Head of caudate nucleus (tissue), 42 donors: ENCODE measurements at regions not wholly inside any gene's neighbourhood (a gene's known extent, or its start where the extent isn't known, plus 50 kb on each side); places are given as distances from the start of the nearest gene placed in this dataset.
"Not testable (repeated sequence)": the region's sequence is repeated elsewhere in the genome, so short reads cannot be mapped to it uniquely, and the experiment has no call there.

Source experiments
- DNase-seq, 42 donors: peaks; one replicate each; pipeline versions ENCODE4 v3.0.0 to v3.0.0-alpha.2; 2020 to 2021; ENCODE audit warnings: mixed read lengths in 7 of 42
- intact Hi-C: fragments of 100-400 bp; cut with DNase I; formaldehyde crosslinking; loops from one replicate; pipeline ENCODE4 v1.15.0; 2022

DNA sequence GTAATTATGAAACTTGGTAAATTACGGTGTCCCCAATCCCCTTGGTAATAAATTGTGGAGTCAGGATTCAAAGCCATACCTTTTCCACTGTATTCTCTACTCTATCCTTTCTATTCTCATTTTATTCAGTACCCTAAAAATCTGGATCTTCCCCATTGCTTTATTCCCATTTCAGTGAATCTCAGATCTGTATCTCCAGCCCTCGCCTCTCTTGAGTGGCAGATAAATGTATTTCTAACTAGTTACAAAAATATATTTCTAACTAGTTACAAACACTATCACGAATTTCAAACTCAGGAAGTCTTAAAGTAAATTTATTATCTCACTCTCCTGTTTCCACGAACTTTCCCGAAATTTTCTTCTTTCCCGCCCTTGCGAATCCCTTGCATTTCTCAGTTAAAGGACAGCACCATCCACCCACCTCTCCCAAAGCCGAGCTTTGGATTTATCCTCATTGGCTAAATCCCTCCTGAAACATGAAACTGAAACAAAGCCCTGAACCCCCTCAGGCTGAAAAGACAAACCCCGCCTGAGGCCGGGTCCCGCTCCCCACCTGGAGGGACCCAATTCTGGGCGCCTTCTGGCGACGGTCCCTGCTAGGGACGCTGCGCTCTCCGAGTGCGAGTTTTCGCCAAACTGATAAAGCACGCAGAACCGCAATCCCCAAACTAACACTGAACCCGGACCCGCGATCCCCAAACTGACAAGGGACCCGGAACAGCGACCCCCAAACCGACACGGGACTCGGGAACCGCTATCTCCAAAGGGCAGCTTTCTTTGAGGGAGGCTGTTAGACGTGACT is 164.3 kb upstream of the PABPC3 start:
- DNase-seq = no peak
- intact Hi-C loops = no loop called here

DNA sequence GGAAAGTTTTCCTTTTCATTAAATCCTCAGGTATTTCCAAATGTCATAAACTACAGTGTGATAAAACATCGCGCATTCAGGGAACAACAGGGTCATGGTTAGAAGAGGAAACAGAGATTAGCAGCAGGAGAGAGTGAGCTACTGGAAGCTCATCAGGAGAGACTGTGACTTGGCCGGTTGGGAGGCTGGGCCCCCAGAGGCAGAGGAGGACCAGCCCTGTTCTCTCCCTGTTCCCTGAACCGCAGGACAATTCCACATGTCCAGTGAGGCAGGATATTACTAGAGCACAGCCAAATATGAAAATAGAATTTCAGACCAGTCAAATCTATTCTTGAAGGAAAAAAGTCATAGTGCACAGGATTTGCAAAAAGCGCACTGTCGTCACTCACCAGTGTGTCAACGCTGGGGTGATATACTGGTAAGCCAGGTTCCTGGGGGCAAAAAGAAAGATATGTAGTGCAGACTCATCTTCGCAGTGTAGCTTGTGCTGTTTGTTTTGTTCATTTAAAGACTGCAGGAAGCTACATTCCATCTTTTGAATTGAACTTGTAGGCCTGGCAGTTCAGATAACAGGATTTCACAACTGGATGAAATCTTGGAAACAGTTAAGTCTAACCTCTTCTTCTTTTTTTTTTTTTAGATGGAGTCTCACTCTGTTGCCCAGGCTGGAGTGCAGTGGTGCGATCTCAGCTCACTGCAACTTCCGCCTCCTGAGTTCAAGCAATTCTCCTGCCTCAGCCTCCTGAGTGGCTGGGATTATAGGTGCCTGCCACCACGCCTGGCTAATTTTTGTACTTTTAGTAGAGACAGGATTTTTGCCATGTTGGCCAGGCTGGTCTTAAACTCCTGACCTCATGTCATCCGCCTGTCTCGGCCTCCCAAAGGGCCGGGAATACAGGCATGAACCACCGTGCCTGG is 162.6 kb upstream of the PABPC3 start:
- DNase-seq, intact Hi-C loops: not testable (repeated sequence)

DNA sequence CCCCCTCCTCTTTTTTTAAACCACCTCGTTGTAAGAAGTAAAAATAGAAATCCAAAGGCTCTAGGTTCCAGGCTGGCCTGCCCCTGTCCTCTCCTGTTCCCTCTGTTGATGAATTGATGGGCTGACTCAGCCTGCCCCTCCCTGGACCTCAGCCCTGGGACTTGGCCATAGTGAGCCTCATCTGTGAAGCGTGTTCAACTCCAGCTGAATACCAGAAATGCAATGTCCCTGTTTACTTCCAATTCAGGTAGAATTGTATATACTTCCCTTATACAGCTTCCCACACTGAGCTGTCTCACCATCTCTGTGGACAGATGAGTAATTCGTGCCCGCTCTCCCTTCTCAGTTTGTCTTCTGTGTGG is 161.9 kb upstream of the PABPC3 start:
- DNase-seq, intact Hi-C loops: not testable (repeated sequence)

DNA sequence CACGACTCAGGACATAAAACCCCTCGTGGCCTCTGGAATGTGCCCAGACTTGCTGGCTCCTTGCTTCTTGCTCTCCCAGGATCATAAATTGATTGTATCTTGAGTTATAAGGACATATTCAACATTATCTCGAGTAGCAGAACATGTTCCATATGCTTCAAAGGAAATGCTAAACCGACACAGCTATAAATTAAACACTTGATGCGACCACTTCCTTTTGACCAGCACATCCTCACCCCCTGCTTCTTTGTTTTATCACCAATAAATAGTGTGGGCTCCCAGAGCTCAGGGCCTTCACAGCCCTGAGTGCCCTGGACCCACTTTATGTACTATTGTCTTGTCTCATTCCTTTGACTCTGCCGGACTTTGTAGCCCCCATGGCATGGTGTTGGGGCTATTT is 157.0 kb upstream of the PABPC3 start:
- intact Hi-C loops = no loop called here
- no peak for DNase-seq

DNA sequence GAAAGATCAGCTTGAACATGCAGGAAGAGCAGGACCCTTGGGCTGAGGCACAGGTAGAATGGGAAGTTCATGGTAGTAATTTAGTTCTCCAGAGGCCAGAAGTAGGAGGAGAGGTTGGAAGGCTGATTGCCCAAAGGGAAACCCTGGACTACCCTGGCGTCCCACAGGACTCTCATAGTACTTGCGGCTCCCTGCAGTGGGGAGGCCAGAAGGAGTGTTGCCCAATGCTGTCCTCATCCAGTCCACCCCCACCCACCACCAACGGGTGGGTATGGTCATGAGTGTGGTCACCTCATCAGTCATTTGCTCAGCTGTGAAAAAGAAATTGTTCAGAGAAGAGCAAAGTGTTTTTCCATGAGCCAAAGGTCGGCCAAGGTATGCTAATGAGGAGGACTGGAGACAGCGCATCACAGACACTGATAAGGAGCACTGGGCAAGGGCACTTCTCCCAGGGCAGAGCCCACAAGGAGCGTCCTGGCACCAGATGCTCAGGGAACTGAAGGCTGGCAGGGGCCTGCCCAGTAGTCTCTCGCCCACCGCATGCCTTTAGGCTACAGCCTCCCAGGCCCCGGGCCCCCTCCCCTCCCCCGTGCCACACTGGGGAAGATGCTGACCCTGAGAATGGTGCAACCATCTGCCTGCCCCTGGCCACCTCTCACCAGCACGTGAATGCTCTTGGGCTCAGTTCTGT is 154.8 kb upstream of the PABPC3 start:
- intact Hi-C loops, DNase-seq: not testable (repeated sequence)

DNA sequence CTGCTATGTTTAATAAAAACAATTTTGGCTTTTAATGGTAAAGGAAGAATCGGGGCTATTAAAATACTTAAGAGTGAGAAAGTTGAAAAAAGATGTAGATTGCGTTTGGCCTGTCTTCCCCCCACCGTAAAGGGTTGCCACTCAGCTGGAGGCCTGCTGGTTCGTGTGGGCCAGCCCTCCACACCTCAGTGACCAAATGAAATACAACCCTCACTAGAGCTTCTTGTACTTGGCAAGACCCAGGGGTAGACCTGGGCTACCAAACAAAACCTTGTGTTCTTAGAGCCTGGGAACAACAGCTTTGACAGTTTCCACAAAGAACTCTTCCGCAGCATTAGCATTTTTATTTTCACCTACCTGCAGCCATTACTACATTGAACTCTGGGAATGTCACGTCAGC is 152.8 kb upstream of the PABPC3 start:
- DNase-seq = no peak
- intact Hi-C loops = no loop called here

DNA sequence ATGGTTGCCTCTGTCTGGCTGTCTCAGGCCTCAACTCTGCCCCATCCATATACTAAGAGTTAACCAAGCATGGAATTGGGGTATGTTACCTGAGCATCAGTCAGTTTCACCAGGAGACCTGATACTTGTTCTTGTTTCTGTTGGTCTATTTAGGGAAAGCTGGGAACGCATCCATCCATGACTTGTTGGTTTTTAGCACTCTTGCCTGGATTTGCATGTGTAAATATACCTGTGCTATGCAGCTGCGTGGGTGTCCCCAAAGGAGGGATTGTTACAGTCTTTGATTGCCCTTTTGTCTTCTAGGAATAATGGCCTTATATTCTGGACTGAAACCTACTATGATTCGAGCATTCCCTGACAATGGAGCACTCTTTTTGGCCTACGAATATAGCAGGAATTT is 151.9 kb upstream of the PABPC3 start:
- intact Hi-C loops, DNase-seq: not testable (repeated sequence)

DNA sequence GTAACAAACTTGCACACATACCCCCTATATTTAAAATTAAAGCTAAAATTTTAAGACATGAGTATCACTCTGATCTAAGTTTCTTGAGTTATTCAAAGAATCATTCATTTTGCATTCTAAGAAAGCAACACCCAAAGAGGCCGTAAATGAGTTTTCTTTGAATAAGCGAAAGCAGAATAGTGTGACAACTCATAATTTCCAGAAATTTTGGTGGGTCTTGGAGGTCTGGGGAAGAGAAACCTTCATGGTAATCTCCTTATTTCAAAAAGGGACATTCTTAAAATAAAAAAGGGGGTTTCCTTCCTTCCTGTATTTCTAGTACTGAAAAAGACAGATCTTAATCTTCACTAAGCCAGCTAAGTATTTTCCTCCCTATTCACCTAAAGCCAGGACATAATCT is 147.0 kb upstream of the PABPC3 start:
- intact Hi-C loops, DNase-seq: not testable (repeated sequence)

DNA sequence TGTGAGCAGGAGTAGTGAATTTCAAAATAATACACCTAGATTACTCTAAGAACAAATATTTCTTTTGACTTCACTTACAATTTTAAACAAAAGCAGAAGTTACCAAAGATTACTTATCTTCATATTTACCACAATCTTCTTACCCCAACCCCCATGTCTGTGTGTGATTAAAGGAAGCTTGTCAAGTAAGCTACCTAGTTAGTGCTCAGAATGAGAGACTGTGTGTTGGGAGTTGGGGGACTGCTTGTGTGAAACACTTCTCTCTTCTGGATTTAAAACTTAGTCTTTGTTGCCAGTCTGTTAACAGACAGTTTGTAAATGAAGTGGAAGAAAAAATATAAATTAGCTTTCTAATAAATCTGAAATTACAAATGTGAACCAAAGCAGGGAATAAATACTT is 145.3 kb upstream of the PABPC3 start:
- intact Hi-C loops, DNase-seq: not testable (repeated sequence)

DNA sequence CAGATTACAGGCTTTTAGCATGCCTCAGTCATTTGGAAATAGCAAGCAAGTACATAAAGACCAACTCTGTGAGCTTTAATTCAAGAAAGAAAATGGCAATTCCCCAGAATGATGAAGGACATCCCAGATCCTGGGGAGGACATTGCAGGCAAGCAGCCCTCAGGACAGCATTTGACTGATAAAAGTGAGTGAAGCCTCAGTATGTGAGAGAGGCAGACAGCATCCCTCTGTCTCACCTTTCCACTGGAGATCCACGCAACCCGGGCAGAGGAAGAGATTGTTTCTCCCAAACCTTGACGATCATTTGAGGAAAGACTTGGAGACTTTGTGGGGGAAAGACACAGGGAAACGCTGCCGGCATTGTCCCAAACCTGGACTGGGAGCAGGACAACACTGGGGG is 128.0 kb upstream of the PABPC3 start:
- intact Hi-C loops = not testable (repeated sequence)
- DNase-seq = peak in 5 of 42 donors; percentile 11 to 34 (median 14)

DNA sequence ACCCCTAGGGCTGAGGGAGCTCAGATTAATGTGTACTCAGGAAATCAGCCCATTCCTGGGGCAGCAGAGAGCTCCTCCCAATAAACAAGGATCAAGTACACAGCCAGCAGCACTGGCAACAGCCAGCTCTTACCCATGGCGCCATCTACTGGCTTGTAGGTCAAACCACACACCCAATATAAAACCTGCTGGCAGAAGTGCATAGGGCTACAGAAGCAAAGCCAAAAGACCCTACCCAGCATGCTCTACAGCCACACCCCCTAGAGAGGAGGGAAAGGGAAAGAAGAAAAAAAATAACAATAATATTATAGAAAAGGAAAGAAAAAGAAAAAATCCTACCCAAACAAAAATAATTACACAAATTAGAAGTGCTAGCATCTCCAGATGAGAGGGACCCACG is 127.5 kb upstream of the PABPC3 start:
- intact Hi-C loops = not testable (repeated sequence)
- DNase-seq = peak in 13 of 42 donors; percentile 20 to 56 (median 36)

DNA sequence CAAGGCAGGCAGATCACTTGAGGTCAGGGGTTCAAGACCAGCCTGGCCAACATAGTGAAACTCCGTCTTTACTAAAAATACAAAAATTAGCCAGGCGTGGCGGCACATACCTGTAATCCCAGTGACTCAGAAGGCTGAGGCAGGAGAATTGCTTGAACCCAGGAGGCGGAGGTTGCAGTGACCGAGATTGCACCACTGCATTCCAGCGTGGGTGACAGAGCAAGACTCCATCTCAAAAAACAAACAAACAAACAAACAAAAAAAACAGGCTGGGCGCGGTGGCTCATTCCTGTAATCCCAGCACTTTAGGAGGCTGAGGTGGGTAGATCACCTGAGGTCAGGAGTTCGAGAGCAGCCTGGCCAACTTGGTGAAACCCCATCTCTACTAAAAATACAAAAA is 122.8 kb upstream of the PABPC3 start:
- intact Hi-C loops, DNase-seq: not testable (repeated sequence)

DNA sequence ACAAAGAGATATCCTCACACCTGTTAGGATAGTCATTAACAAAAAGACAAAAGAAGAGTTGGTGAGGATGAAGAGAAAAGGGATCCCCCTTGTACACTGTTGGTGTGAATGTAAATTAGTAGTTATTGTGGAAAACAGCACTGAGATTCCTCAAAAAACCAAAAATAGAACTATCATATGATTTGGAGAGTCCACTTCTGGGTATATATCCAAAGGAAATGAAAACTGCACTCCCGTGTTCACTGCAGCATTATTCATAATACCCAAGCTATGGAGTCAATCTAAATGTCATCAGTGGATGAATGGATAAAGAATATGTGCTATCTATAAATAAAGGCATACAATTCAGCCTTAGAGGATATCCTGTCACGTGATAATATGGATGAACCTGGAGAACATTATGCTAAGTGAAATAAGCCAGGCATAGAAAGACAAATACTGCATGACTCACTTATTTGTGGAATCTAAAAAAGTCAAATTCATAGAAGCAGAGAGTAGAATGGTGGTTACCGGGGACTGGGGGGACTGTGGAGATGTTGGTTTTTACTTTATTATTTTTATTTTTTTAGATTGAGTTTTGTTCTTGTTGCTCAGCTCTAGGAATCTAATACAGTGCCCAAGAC is 114.6 kb upstream of the PABPC3 start:
- intact Hi-C loops, DNase-seq: not testable (repeated sequence)

DNA sequence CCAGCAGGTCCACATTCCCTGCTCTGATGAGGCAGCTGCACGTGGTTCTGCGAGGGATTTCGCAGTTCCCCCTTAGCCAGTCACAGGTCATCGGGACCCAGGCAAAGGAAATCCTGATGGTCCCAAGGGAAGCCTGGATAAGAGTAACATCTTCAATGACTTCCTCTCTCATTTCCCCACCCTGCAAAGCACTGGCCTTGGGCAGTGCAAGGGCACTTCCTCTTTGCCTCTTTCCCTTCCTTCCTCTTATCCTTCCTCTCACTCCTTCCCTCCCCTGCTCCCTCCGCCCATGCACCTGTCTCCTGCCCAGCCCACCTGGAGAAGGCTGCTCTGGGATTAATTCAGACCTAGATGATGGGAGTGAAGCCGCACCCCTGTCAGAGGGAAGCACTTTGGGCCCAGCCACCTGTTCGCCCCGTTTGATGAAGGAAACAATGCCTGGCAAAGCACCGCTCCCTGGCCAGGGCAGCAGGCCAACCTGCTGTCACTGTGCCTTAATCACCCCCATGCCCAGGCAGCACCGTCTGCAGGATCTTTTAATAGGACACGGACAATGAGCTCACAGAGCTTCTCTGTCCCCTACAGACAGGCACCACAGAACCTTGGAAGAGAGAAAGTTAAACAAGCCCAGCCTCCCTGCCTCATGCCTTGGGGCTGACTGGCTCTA is 113.5 kb upstream of the PABPC3 start:
- intact Hi-C loops = no loop called here
- DNase-seq = peak in 2 of 42 donors; percentile 12 to 51

DNA sequence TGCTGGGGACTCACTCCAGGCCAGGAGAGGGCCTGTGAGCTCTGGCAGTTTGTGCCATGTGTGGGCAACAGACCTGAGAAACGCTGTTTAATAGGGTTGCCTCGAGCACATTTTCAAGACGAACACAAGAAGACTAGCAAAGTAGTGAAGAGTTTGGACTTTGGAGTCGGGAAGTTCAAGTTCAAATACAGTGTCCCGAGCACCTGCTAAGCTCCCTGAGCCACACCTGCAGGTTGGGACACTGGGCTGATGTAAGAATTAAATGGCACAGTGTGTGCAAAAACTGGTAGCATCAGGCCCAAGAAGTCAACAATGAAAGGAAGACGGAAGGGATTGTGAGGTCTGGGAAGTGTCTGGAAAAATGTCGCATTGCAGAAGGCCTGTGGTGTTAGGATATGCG is 112.8 kb upstream of the PABPC3 start:
- intact Hi-C loops = no loop called here
- no peak for DNase-seq

DNA sequence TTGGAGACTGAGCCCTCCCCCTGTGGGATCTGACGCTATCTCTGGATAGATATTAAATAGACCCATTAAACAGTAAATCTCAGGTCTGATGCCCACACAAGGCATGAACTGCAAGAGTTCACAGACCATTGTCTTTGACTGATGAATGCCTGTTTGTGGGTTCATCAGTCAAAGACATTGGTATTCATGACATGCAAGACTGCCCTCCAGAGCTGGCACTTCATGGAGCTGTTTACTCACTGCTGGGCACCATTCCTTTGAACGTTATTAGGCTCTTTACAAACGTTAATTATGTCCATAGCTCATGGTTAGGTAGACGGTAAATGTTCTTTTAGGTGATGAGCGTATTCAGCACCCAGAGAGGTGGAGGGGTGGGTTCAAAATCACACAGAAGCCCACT is 111.8 kb upstream of the PABPC3 start:
- intact Hi-C loops = no loop called here
- DNase-seq = peak in 6 of 42 donors; percentile 12 to 33 (median 25)

DNA sequence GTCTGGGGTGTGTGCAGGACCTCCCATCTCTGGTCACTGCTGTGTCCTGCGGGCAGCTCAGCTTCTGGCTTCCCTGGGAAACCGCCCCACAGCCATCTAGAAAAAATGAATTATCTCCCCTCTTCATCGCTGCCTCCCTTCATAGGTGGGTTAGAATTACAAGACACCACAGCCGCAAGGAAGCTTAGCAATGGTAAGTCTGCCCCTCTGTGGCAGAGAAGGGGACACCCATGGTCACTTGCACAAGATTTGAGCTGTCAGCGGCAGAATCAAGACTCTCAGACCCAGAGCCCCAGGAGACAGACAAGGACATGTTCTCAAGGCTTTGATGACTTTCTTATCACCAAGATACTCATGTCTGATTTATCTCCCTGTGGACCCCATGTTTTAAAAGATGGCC is 110.8 kb upstream of the PABPC3 start:
- no peak for DNase-seq
- intact Hi-C loops = no loop called here

DNA sequence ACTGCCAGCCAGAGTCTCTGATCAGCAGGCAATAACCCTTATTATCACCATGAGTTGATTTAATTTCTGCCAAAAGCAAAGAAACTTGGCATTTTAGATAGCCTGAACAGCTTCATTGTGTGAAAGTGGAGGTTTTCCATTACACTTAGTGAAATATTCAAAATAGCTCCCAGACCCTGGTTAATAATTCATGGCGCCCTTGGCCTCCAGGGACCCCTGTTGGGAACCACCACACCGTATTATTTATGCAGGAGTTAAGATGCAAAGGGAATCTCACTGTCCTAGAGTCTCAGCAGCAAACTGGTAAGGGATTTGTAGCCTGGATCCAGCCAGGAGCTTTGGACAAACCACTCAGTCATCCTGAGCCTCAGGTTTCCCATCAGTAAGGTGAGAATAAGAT is 110.0 kb upstream of the PABPC3 start:
- no peak for DNase-seq
- intact Hi-C loops = no loop called here

DNA sequence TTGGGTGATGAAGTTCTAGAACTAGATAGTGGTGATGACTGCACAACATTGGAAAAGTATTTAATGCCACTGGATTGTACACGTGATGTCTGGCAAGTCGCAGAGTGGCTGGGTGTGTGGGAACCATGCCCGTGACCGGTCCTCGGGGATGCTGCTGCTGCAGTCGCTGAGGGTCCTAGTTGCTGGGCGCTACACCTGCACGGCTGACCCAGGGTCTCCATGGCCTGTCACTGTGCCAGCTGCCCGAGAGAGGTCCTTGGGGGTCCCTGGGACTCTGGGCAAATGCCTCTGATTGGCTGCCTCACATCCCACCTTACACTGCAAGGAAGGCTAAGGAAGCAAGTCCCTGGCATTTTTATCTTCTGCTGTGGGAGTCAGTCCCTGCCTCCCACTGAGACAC is 109.1 kb upstream of the PABPC3 start:
- no peak for DNase-seq
- intact Hi-C loops = no loop called here
